ENCODE measurements at regions not wholly inside any gene's neighbourhood (a gene's known extent, or its start where the extent isn't known, plus 50 kb on each side); places are given as distances from the start of the nearest gene placed in this dataset.
A peak's percentile ranks its signal among the peaks of the same experiment; 100 is the strongest.

GRCh38 chr9:16039988-16040761 is 487.3 kb downstream of the CCDC171 start:
- no peak overlapping the region for H3K4me2 ChIP-seq (ENCODE audit: insufficient read depth, low read length)
- H3K27me3 ChIP-seq (ENCODE audit: insufficient read depth, low read length) = no peaks in the 10 kb centered on the region
- H3K36me3 ChIP-seq (ENCODE audit: insufficient read depth, low read length) = no peaks in the 10 kb centered on the region
- TF ChIP-seq, protein P1, sequence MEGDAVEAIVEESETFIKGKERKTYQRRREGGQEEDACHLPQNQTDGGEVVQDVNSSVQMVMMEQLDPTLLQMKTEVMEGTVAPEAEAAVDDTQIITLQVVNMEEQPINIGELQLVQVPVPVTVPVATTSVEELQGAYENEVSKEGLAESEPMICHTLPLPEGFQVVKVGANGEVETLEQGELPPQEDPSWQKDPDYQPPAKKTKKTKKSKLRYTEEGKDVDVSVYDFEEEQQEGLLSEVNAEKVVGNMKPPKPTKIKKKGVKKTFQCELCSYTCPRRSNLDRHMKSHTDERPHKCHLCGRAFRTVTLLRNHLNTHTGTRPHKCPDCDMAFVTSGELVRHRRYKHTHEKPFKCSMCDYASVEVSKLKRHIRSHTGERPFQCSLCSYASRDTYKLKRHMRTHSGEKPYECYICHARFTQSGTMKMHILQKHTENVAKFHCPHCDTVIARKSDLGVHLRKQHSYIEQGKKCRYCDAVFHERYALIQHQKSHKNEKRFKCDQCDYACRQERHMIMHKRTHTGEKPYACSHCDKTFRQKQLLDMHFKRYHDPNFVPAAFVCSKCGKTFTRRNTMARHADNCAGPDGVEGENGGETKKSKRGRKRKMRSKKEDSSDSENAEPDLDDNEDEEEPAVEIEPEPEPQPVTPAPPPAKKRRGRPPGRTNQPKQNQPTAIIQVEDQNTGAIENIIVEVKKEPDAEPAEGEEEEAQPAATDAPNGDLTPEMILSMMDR (IDR thresholded peaks at IDR 0.05; ENCODE audit: extremely low read depth, low read depth, low read length) = no peak
- no peaks in the 10 kb centered on the region for H3K79me2 ChIP-seq (ENCODE audit: insufficient read depth, low read length)
- H2AFZ ChIP-seq (ENCODE audit: low read length) = no peak overlapping the region
- no peak overlapping the region for H3K4me3 ChIP-seq (ENCODE audit: insufficient read depth, low read length)
- H3K4me1 ChIP-seq (ENCODE audit: insufficient read depth, low read length) = peaks cover 24% of the 10 kb centered on the region
- no peaks in the 10 kb centered on the region for H3K9me3 ChIP-seq (ENCODE audit: low read depth, low read length)
- no peaks in the 10 kb centered on the region for H4K20me1 ChIP-seq (ENCODE audit: insufficient read depth, low read length)
- DNase-seq (ENCODE audit: insufficient read length, low spot score, missing footprints) = peak; percentile 58
- no peak overlapping the region for H3K27ac ChIP-seq (ENCODE audit: low read depth, low read length)

GRCh38 chr9:16043756-16044578 is 491.1 kb downstream of the CCDC171 start:
- peak overlapping the region; percentile 85 for H2AFZ ChIP-seq (ENCODE audit: low read length)

GRCh38 chr9:16044579-16044881 is 491.7 kb downstream of the CCDC171 start:
- DNase-seq (ENCODE audit: insufficient read length, low spot score, missing footprints) = peak; percentile 46
- H4K20me1 ChIP-seq (ENCODE audit: insufficient read depth, low read length) = no peaks in the 10 kb centered on the region
- H3K4me1 ChIP-seq (ENCODE audit: insufficient read depth, low read length) = peaks cover 21% of the 10 kb centered on the region
- no peaks in the 10 kb centered on the region for H3K9me3 ChIP-seq (ENCODE audit: low read depth, low read length)
- TF ChIP-seq, protein P1 (IDR thresholded peaks at IDR 0.05; ENCODE audit: extremely low read depth, low read depth, low read length) = no peak
- peak overlapping the region; percentile 58 for H3K27ac ChIP-seq (ENCODE audit: low read depth, low read length)
- no peaks in the 10 kb centered on the region for H3K79me2 ChIP-seq (ENCODE audit: insufficient read depth, low read length)
- H3K4me3 ChIP-seq (ENCODE audit: insufficient read depth, low read length) = no peak overlapping the region
- peak overlapping the region; percentile 85 for H2AFZ ChIP-seq (ENCODE audit: low read length)
- H3K27me3 ChIP-seq (ENCODE audit: insufficient read depth, low read length) = no peaks in the 10 kb centered on the region
- no peaks in the 10 kb centered on the region for H3K36me3 ChIP-seq (ENCODE audit: insufficient read depth, low read length)
- peak overlapping the region; percentile 19 for H3K4me2 ChIP-seq (ENCODE audit: insufficient read depth, low read length)

More at GRCh38 chr9:16043756-16044578, 491.1 kb downstream of the CCDC171 start:
- Histone ChIP-seq H4K20me1 (ENCODE audit: insufficient read depth, low read length) (no peaks in the 10 kb centered on the region), H3K27ac (ENCODE audit: low read depth, low read length) (peak overlapping the region; percentile 58), H3K36me3 (ENCODE audit: insufficient read depth, low read length) (no peaks in the 10 kb centered on the region), H3K9me3 (ENCODE audit: low read depth, low read length) (no peaks in the 10 kb centered on the region), H3K79me2 (ENCODE audit: insufficient read depth, low read length) (no peaks in the 10 kb centered on the region), H3K4me2 (ENCODE audit: insufficient read depth, low read length) (peak overlapping the region; percentile 19), H3K4me3 (ENCODE audit: insufficient read depth, low read length) (no peak overlapping the region), H3K4me1 (ENCODE audit: insufficient read depth, low read length) (peaks cover 27% of the 10 kb centered on the region), H3K27me3 (ENCODE audit: insufficient read depth, low read length) (no peaks in the 10 kb centered on the region)
- TF ChIP-seq, protein P1 (IDR thresholded peaks at IDR 0.05; ENCODE audit: extremely low read depth, low read depth, low read length) = no peak
- peak; percentile 54 for DNase-seq (ENCODE audit: insufficient read length, low spot score, missing footprints)

All from osteoblast (primary cell).